DMS153 treated with DMSO at 0.1 percent for 48 hours (cell line): ENCODE measurements at regions not wholly inside any gene's neighbourhood (a gene's known extent, or its start where the extent isn't known, plus 50 kb on each side); places are given as distances from the start of the nearest gene placed in this dataset.
"Not testable (repeated sequence)": the region's sequence is repeated elsewhere in the genome, so short reads cannot be mapped to it uniquely, and the experiment has no call there.

Experiments used
- DNase-seq: peaks from one replicate; lab custom pipeline; 2025; ENCODE audit not compliant: unreplicated experiment; lab: John Stamatoyannopoulos, UW

DNA sequence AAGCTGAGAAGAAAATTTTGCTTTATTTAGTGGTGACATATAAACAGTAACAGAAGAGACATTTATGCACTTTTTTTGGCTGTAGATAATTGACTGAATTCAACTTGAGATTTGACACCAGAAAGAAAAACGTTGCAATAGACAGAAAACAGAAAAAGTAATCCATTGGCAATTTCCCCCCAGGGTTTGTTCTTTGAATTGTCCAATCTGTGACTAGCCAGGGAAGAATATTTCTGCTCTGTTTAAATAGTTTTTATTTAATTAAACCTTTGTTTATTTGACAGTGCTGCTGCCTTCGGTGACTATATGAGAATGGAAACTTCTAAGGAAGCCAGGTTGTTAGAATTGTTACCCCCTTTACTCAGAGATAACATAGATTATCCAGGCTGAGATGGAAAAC is 210.6 kb downstream of the DEPDC1B start:
- DNase-seq: no peak

DNA sequence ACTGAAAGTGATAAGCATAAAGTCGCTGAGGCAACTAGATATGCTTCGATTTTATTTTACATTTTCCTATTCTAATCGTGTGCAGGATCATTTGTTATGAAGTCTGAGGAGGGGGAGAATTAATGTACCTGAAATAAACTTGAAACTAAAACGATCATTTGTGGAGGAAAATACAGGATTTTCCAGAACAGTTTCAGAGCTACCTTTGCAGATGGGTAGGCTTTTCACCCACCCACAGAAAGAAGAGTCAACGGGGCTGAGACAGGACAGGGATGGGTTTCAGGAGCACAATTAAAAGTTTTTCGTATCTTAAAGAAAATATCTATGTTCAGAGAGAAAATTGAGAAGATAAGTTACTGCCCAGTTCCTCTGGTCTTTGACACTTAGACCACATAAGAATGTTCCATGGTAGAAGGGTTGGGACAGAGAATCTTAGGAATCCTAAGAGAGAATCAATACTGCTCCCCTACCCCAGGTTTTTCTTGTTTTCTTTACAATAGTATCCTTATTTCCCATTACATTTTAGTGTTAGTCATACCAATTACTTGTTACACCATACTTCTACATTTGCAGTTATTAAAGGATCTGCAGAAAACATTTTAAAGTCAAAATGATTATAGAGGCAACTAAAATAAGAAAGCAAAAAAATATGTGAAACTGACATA is 211.4 kb downstream of the DEPDC1B start:
- DNase-seq: no peak

DNA sequence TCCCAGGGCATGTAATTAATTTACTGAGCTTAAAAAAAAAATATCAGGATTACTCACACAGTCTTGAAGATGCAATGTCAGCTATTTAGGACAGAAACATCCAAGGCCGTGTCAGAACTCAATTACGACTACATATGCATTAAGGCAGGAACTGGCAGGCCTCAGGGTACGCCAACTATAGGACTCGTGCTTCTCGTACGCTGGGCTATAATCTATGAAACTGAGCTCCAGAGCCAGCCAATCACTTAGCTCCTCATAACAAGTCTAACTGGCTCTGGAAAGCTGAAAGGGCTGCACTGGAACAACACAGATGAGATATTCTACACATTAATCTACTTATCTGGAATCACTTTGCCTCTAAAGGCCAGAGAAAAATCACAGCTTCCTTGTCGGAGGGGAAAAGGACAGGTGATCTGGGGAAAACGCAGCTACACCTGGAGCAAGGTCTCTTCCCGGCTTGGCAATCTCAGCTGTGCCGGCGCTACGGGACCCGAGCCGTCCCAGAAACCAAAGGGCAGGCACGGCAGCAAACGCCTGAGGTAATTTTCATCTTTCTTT is 212.0 kb downstream of the DEPDC1B start:
- DNase-seq: peak; percentile 6

DNA sequence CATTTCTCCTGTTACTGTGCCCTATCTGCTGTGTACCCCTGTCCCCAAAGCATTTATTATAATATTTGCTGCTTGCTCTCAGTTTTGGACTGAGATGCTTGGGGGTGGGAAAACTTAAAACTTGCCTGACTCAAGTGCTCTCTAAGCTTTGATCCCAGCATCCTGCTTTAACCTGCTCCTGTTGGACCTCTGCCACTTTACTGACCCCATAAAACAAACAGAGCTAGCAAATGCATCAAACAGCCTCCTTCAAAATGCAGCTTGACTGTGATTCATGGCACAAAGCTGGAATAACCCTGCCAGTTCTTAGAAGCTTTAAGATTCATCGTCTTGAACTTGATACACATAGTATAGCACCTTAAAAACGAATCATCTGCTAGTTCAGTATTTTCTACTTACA is 212.5 kb downstream of the DEPDC1B start:
- DNase-seq: peak; percentile 1

GRCh38 chr5:60485361-60485760 is 214.6 kb downstream of the DEPDC1B start:
- no peak for DNase-seq

- DNase-seq: no peak
These were observed 216.9 kb downstream of the DEPDC1B start for GRCh38 chr5:60483050-60483449.

GRCh38 chr5:60482301-60482700 is 217.7 kb downstream of the DEPDC1B start:
- no peak for DNase-seq

DNA sequence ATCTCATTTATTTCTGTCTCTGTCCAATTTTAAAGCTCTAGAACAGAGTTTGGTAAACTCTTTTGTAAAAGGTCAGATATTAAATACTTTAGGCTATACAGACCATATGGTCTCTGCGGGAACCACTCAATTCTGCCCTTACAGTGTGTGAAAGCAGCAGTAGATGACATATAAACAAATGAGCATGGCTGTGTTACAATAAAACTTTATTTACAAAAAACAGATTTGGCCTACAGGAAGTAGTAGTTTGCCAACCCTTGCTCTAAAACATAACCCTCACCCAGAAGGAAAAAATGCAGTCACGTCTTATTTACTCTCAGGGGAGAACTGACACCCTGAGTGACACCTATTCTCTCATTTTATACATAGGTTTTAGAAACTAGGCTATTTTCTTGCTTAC is 220.4 kb downstream of the DEPDC1B start:
- DNase-seq: no peak

- DNase-seq: no peak
These were observed 222.1 kb downstream of the DEPDC1B start for GRCh38 chr5:60477849-60478248.

- DNase-seq: no peak
These were observed 226.3 kb downstream of the DEPDC1B start for GRCh38 chr5:60473654-60474053.

DNA sequence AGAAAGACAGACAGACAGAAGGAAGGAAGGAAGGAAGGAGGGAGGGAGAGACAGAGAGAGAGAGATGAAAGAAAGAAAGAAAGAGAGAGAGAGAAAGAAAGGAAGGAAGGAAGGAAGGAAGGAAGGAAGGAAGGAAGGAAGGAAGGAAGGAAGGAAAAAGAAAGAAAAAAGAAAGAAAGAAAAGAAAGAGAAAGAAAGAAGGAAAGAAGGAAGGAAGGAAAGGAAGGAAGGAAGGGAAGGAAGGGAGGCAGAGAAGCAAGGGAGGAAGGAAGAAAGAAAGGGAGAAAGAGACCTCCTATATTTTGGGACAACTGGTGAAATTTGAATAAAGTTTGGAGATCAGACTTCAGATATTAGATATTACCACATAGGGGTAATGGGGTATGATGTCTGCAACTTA is 226.9 kb downstream of the DEPDC1B start:
- DNase-seq: not testable (repeated sequence)

GRCh38 chr5:60470881-60471280 is 229.1 kb downstream of the DEPDC1B start:
- DNase-seq: no peak

DNA sequence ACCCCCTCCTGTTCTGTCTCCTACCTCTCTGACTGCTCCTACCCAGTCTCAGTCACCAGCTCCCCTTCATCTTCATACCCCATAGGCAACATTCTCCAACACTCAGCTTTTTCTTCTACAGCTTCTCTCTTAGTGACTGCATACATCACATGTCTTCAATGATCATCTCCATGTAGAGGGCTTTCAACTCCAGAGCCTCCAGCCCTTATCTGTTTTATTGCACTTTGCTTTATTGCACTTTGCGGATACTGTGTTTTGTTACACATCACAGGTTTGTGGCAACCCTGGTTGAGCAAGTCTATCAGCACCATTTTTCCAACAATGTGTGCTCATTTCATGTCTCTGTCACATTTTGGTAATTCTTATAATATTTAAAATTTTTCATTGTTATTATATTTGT is 230.7 kb downstream of the DEPDC1B start:
- DNase-seq: no peak

GRCh38 chr5:60463179-60463868 is 236.6 kb downstream of the DEPDC1B start:
- no peak for DNase-seq

DNA sequence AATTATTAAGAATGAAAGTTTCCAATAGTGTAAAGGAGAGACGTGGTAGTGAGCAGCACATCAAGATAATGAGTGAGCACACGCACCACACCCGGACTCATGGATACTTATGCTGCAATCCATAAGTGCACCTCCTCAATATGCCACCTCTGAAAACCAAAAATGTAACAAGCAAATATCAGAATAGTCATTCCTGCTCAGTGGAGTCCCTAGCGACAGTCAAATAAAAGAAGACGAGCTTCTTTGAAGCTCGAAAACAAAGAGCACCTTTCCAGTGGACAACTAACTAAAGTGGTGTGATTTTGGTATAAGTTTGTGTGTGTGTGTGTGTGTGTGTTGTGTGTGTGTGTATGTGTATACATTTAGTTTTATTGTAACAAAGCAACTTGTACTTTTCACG is 241.3 kb downstream of the DEPDC1B start:
- DNase-seq: no peak

- no peak for DNase-seq
These were observed 242.7 kb downstream of the DEPDC1B start for GRCh38 chr5:60457233-60457632.

- DNase-seq: no peak
These were observed 244.4 kb downstream of the DEPDC1B start for GRCh38 chr5:60455589-60455988.

DNA sequence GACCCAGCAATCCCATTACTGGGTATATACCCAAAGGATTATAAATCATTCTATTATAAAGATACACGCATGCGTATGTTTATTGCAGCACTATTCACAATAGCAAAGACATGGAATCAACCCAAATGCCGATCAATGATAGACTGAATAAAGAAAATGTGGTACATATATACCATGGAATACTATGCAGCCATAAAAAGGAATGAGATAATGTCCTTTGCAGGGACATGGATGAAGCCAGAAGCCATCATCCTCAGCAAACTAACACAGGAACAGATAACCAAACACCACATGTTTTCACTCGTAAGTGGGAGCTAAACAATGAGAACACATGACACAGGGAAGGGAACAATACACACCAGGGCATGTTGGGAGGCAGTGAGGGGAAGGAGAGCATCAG is 245.7 kb downstream of the DEPDC1B start:
- DNase-seq: not testable (repeated sequence)

GRCh38 chr5:60453186-60453976 is 246.6 kb downstream of the DEPDC1B start:
- no peak for DNase-seq

GRCh38 chr5:60448600-60448999 is 251.4 kb downstream of the DEPDC1B start:
- no peak for DNase-seq

- no peak for DNase-seq
These were observed 252.5 kb downstream of the DEPDC1B start for GRCh38 chr5:60447488-60447920.

GRCh38 chr5:60446917-60447316 is 253.0 kb downstream of the DEPDC1B start:
- no peak for DNase-seq
